BJ (cell line): ENCODE measurements at regions not wholly inside any gene's neighbourhood (a gene's known extent, or its start where the extent isn't known, plus 50 kb on each side); places are given as distances from the start of the nearest gene placed in this dataset.
"Not testable (repeated sequence)": the region's sequence is repeated elsewhere in the genome, so short reads cannot be mapped to it uniquely, and the experiment has no call there.

Experiments
- CTCF ChIA-PET: fragments of 350-600 bp; formaldehyde crosslinking; extraction: SDS; loops from one replicate; lab custom pipeline; 2021; ENCODE audit warnings: antibody characterized with exemption, inconsistent platforms; lab: Yijun Ruan, JAX
- POLR2A ChIA-PET: fragments of 300-600 bp; sonication (Branson Sonifier 250); formaldehyde crosslinking; extraction: SDS; loops from one replicate; lab custom pipeline; 2021; ENCODE audit warnings: antibody characterized with exemption; lab: Charles Lee
- DNase-seq: peaks from one replicate; pipeline ENCODE4 v3.0.0-alpha.2; 2011; ENCODE audit warnings: low read depth
- H3K27me3 ChIP-seq: 2 replicates; pipeline ENCODE4 v1.6.0; 2011; ENCODE audit warnings: low read length; ENCODE audit not compliant: control insufficient read depth, insufficient read depth
- H3K36me3 ChIP-seq: 2 replicates; pipeline ENCODE4 v1.5.1; 2011; ENCODE audit warnings: low read length; ENCODE audit not compliant: control insufficient read depth, insufficient read depth
- H3K4me3 ChIP-seq: 2 replicates; pipeline ENCODE4 v1.5.1; 2011; ENCODE audit warnings: low read depth, mild to moderate bottlenecking, control low read depth, low read length
- TF ChIP-seq, protein P1 (sequence below): IDR thresholded peaks from 2 replicates; pipeline ENCODE4 v1.5.1; 2011; ENCODE audit warnings: low read depth, mild to moderate bottlenecking, control low read depth, inconsistent platforms, low read length, moderate library complexity; ENCODE audit not compliant: insufficient read depth

GRCh38 chr11:57903441-57904123 lies 120.1 kb upstream of the OR9Q1 start:
- POLR2A ChIA-PET = no interaction called here
- Histone ChIP-seq H3K27me3 (no peaks in the 10 kb centered on the region), H3K36me3 (no peaks in the 10 kb centered on the region), H3K4me3 (no peak overlapping the region)
- CTCF ChIA-PET = no interaction called here
- no peak for DNase-seq
- TF ChIP-seq, protein P1, sequence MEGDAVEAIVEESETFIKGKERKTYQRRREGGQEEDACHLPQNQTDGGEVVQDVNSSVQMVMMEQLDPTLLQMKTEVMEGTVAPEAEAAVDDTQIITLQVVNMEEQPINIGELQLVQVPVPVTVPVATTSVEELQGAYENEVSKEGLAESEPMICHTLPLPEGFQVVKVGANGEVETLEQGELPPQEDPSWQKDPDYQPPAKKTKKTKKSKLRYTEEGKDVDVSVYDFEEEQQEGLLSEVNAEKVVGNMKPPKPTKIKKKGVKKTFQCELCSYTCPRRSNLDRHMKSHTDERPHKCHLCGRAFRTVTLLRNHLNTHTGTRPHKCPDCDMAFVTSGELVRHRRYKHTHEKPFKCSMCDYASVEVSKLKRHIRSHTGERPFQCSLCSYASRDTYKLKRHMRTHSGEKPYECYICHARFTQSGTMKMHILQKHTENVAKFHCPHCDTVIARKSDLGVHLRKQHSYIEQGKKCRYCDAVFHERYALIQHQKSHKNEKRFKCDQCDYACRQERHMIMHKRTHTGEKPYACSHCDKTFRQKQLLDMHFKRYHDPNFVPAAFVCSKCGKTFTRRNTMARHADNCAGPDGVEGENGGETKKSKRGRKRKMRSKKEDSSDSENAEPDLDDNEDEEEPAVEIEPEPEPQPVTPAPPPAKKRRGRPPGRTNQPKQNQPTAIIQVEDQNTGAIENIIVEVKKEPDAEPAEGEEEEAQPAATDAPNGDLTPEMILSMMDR = no peak

GRCh38 chr11:57904376-57904775 lies 119.3 kb upstream of the OR9Q1 start:
- TF ChIP-seq, protein P1 = no peak
- Histone ChIP-seq H3K36me3 (no peaks in the 10 kb centered on the region), H3K27me3 (no peaks in the 10 kb centered on the region), H3K4me3 (no peak overlapping the region)
- DNase-seq = no peak
- ChIA-PET POLR2A (no interaction called here), CTCF (no interaction called here)

- no peak overlapping the region for H3K4me3 ChIP-seq
- H3K27me3 ChIP-seq = no peaks in the 10 kb centered on the region
- DNase-seq = no peak
- ChIA-PET CTCF (no interaction called here), POLR2A (no interaction called here)
- TF ChIP-seq, protein P1 = no peak
- H3K36me3 ChIP-seq = no peaks in the 10 kb centered on the region
Observed at GRCh38 chr11:57905439-57905838, 118.2 kb upstream of the OR9Q1 start.

GRCh38 chr11:57908399-57908798 lies 115.3 kb upstream of the OR9Q1 start:
- DNase-seq, H3K27me3 ChIP-seq, CTCF ChIA-PET, POLR2A ChIA-PET, H3K4me3 ChIP-seq, H3K36me3 ChIP-seq: not testable (repeated sequence)

DNA sequence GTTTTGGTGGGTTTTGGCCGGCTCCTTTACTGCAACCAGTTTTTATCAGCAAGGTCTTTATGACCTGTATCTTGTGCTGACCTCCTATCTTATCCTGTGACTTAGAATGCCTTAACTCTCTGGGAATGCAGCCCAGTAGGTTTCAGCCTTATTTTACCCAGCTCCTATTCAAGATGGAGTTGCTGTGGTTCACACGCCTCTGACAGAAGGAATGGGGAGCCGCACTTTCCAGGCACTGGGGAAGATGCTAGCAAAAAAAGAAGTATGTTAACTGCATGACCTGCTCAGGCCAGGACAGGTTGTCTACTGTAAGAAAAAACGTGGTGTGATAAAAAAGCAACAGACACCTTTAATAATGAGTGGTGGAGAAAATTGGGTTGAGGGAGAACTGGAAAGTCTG lies 112.2 kb upstream of the OR9Q1 start:
- DNase-seq, H3K27me3 ChIP-seq, H3K36me3 ChIP-seq, H3K4me3 ChIP-seq, CTCF ChIA-PET, POLR2A ChIA-PET: not testable (repeated sequence)

GRCh38 chr11:57913715-57914704 lies 109.7 kb upstream of the OR9Q1 start:
- DNase-seq = no peak
- TF ChIP-seq, protein P1 = no peak
- Histone ChIP-seq H3K4me3 (no peak overlapping the region), H3K27me3 (no peaks in the 10 kb centered on the region), H3K36me3 (no peaks in the 10 kb centered on the region)
- POLR2A ChIA-PET = no interaction called here
- CTCF ChIA-PET = interaction anchor here (0.7 kb wide), 1 partner anchor 111 kb away, joined by 3 read pairs; no protein-coding TSS in a partner anchor
